ENCODE measurements at regions not wholly inside any gene's neighbourhood (a gene's known extent, or its start where the extent isn't known, plus 50 kb on each side); places are given as distances from the start of the nearest gene placed in this dataset.
A peak's percentile ranks its signal among the peaks of the same experiment; 100 is the strongest.

GRCh38 chr12:30330565-30330964, 365.1 kb downstream of the IPO8 start:
- H3K27ac Mint-ChIP-seq (ENCODE audit: low read depth, unreplicated experiment), result no peak overlapping the region
- no peaks in the 10 kb centered on the region for H3K27me3 Mint-ChIP-seq (ENCODE audit: insufficient read depth, unreplicated experiment)
- intact Hi-C loops (cut with micrococcal nuclease), result no loop called here
- DNase-seq (ENCODE audit: unreplicated experiment), result no peak
- no peak for TF ChIP-seq CTCF (IDR thresholded peaks at IDR 0.05; ENCODE audit: unreplicated experiment)
- no peaks in the 10 kb centered on the region for H3K36me3 Mint-ChIP-seq (ENCODE audit: insufficient read depth, unreplicated experiment)
- no TSS peak for BruUV-seq (replicated peaks)
- H3K9me3 Mint-ChIP-seq (ENCODE audit: unreplicated experiment), result no peaks in the 10 kb centered on the region
- H3K4me1 Mint-ChIP-seq (ENCODE audit: insufficient read depth, unreplicated experiment), result no peaks in the 10 kb centered on the region
- CTCF ChIA-PET, result no interaction called here
- POLR2A ChIA-PET, result no interaction called here
- no peak overlapping the region for H3K4me3 Mint-ChIP-seq (ENCODE audit: unreplicated experiment)

GRCh38 chr12:30329281-30329680, 366.4 kb downstream of the IPO8 start:
- peak; percentile 14 for DNase-seq (ENCODE audit: unreplicated experiment)
- no peak overlapping the region for H3K4me3 Mint-ChIP-seq (ENCODE audit: unreplicated experiment)
- H3K36me3 Mint-ChIP-seq (ENCODE audit: insufficient read depth, unreplicated experiment), result no peaks in the 10 kb centered on the region
- no peaks in the 10 kb centered on the region for H3K4me1 Mint-ChIP-seq (ENCODE audit: insufficient read depth, unreplicated experiment)
- no peaks in the 10 kb centered on the region for H3K9me3 Mint-ChIP-seq (ENCODE audit: unreplicated experiment)
- BruUV-seq (replicated peaks), result no TSS peak
- ChIA-PET CTCF (no interaction called here), POLR2A (interaction anchor here (0.7 kb wide), 1 partner anchor 371 kb away, joined by 3 read pairs; no protein-coding TSS in a partner anchor)
- intact Hi-C loops (cut with micrococcal nuclease), result no loop called here
- TF ChIP-seq CTCF (IDR thresholded peaks at IDR 0.05; ENCODE audit: unreplicated experiment), result no peak
- H3K27ac Mint-ChIP-seq (ENCODE audit: low read depth, unreplicated experiment), result no peak overlapping the region
- no peaks in the 10 kb centered on the region for H3K27me3 Mint-ChIP-seq (ENCODE audit: insufficient read depth, unreplicated experiment)

GRCh38 chr12:30323008-30323407, 372.7 kb downstream of the IPO8 start:
- no peaks in the 10 kb centered on the region for H3K36me3 Mint-ChIP-seq (ENCODE audit: insufficient read depth, unreplicated experiment)
- no peak overlapping the region for H3K27ac Mint-ChIP-seq (ENCODE audit: low read depth, unreplicated experiment)
- H3K4me3 Mint-ChIP-seq (ENCODE audit: unreplicated experiment), result no peak overlapping the region
- CTCF ChIA-PET, result no interaction called here
- intact Hi-C loops (cut with micrococcal nuclease), result loop anchor here (2.0 to 5.0 kb wide), 2 partner anchors 134 to 484 kb away; no protein-coding TSS in a partner anchor
- no peaks in the 10 kb centered on the region for H3K4me1 Mint-ChIP-seq (ENCODE audit: insufficient read depth, unreplicated experiment)
- no peak for TF ChIP-seq CTCF (IDR thresholded peaks at IDR 0.05; ENCODE audit: unreplicated experiment)
- BruUV-seq (replicated peaks), result no TSS peak
- H3K9me3 Mint-ChIP-seq (ENCODE audit: unreplicated experiment), result no peaks in the 10 kb centered on the region
- DNase-seq (ENCODE audit: unreplicated experiment), result peak; percentile 8
- POLR2A ChIA-PET, result interaction anchor here (0.6 kb wide), 1 partner anchor 379 kb away, joined by 3 read pairs; no protein-coding TSS in a partner anchor
- H3K27me3 Mint-ChIP-seq (ENCODE audit: insufficient read depth, unreplicated experiment), result no peaks in the 10 kb centered on the region

- TF ChIP-seq CTCF (IDR thresholded peaks at IDR 0.05; ENCODE audit: unreplicated experiment), result no peak
- ChIA-PET CTCF (no interaction called here), POLR2A (no interaction called here)
- Mint-ChIP-seq H3K27me3 (ENCODE audit: insufficient read depth, unreplicated experiment) (no peaks in the 10 kb centered on the region), H3K36me3 (ENCODE audit: insufficient read depth, unreplicated experiment) (no peaks in the 10 kb centered on the region), H3K4me1 (ENCODE audit: insufficient read depth, unreplicated experiment) (no peaks in the 10 kb centered on the region), H3K4me3 (ENCODE audit: unreplicated experiment) (no peak overlapping the region), H3K9me3 (ENCODE audit: unreplicated experiment) (no peaks in the 10 kb centered on the region), H3K27ac (ENCODE audit: low read depth, unreplicated experiment) (no peak overlapping the region)
- DNase-seq (ENCODE audit: unreplicated experiment), result no peak
- intact Hi-C loops (cut with micrococcal nuclease), result loop anchor here (5.0 kb wide), 1 partner anchor 137 kb away; no protein-coding TSS in a partner anchor
- no TSS peak for BruUV-seq (replicated peaks)
These were observed 375.1 kb downstream of the IPO8 start for GRCh38 chr12:30320561-30320960.

All from MCF 10A (cell line).